Stimulated activated naive B cell treated with anti-CD40 and anti-IgM and Interleukin-4, amounts not matched to agents 10 μg/mL and 1 μg/mL and 100 μg/mL, for 72 hours (primary cell): ENCODE measurements at regions not wholly inside any gene's neighbourhood (a gene's known extent, or its start where the extent isn't known, plus 50 kb on each side); places are given as distances from the start of the nearest gene placed in this dataset.

ENCODE experiments used
- ATAC-seq, 2 donors: fragments of 150-1000 bp; cut with Tn5 transposase; replicated peaks; 2 replicates each; pipeline ENCODE4 v1.10.0; 2021; ENCODE audit warnings: moderate library complexity in 1 of 2
- DNase-seq: peaks from one replicate; pipeline ENCODE4 v3.0.0; 2021
- H3K27ac Mint-ChIP-seq: one replicate; pipeline ENCODE4 v1.8.0; 2022; ENCODE audit warnings: mild to moderate bottlenecking, mixed read lengths
- H3K27me3 Mint-ChIP-seq, 2 donors: one replicate each; pipeline ENCODE4 v1.8.0; 2022; ENCODE audit warnings: mixed read lengths in 2 of 2
- H3K36me3 Mint-ChIP-seq, 2 donors: one replicate each; pipeline ENCODE4 v1.8.0; 2022; ENCODE audit warnings: mixed read lengths in 2 of 2, mild to moderate bottlenecking in 1 of 2
- H3K4me1 Mint-ChIP-seq, 2 donors: one replicate each; pipeline ENCODE4 v1.8.0; 2022; ENCODE audit warnings: mixed read lengths in 2 of 2, mild to moderate bottlenecking in 1 of 2
- H3K4me3 Mint-ChIP-seq, 2 donors: one replicate each; pipeline ENCODE4 v1.8.0; 2022; ENCODE audit warnings: mild to moderate bottlenecking in 2 of 2, mixed read lengths in 2 of 2, moderate library complexity in 1 of 2
- H3K9me3 Mint-ChIP-seq, 2 donors: one replicate each; pipeline ENCODE4 v1.8.0; 2022; ENCODE audit warnings: mixed read lengths in 2 of 2, mild to moderate bottlenecking in 1 of 2

- DNase-seq (no peak), ATAC-seq (no peak)
- Mint-ChIP-seq H3K27ac (no peak overlapping the region), H3K36me3 (peaks cover 6 to 7% of the 10 kb centered on the region in 2 donors), H3K4me1 (no peaks in the 10 kb centered on the region), H3K4me3 (no peak overlapping the region), H3K9me3 (peaks cover 0 to 6% of the 10 kb centered on the region in 2 donors), H3K27me3 (peaks cover 0 to 6% of the 10 kb centered on the region in 2 donors)
Measured at GRCh38 chr9:78791779-78792178, 494.9 kb downstream of the PSAT1 start.

GRCh38 chr9:78792745-78793144 is 495.8 kb downstream of the PSAT1 start:
- DNase-seq (no peak), ATAC-seq (no peak)
- H3K36me3 Mint-ChIP-seq = peaks cover 6 to 7% of the 10 kb centered on the region in 2 donors
- no peak overlapping the region for H3K4me3 Mint-ChIP-seq
- H3K4me1 Mint-ChIP-seq = no peaks in the 10 kb centered on the region
- peaks cover 0 to 6% of the 10 kb centered on the region in 2 donors for H3K27me3 Mint-ChIP-seq
- no peak overlapping the region for H3K27ac Mint-ChIP-seq
- H3K9me3 Mint-ChIP-seq = peaks cover 0 to 6% of the 10 kb centered on the region in 2 donors

DNA sequence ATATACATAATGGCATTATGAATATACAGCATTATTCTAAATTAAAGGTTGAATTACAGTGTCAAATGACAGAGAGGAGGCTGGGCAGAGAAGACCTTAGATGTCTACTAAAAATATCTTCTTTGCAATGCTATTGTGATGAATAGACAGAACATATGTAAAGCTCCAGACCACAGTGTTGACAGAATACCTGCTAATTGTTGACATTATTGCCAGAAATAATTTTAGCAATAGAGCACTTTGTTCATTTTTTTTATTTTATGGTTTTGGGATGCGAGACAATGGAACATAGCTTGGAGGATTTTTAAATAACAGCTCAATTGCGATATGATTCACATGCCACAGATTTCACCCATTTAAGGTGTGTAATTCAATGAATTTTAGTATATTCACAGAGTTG is 508.8 kb downstream of the PSAT1 start:
- Mint-ChIP-seq H3K4me3 (no peak overlapping the region), H3K4me1 (peaks cover 20 to 34% of the 10 kb centered on the region in 2 donors), H3K36me3 (no peaks in the 10 kb centered on the region), H3K27me3 (no peaks in the 10 kb centered on the region), H3K9me3 (peaks cover 1 to 10% of the 10 kb centered on the region in 2 donors), H3K27ac (no peak overlapping the region)
- DNase-seq = no peak
- ATAC-seq = no peak

DNA sequence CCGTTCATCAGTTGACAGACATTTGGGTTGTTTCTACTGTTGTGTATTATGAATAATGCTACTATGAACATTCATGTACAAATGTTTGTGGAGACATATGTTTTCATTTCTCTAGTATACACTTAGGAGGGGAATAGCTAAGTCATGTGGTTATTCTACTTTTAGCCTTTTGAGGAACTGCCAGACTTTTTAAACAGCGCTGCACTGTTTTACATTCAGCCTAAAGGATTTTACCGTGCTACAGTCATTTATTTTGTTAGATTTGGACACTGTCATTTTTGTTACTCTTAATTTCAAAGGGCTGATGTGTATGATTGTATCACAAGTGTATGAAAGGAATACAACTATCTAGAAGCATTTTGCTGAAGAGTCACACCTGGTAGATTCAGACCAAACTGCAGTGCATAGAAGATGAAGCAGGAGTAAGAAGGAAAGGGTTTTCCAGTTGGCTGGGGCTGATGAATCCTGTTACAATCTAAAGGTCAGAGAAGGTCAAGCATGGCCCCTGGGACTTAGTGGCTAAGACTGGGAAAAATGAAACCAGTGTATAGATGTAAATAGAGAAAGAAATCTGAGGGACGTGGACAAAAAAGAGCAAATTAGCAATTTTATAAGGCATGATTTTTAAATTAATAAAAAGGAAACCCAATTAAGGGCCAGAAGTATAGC is 509.7 kb downstream of the PSAT1 start:
- H3K27me3 Mint-ChIP-seq = no peaks in the 10 kb centered on the region
- H3K4me3 Mint-ChIP-seq = peak overlapping the region; percentile 49 to 53
- peaks cover 20 to 34% of the 10 kb centered on the region in 2 donors for H3K4me1 Mint-ChIP-seq
- H3K27ac Mint-ChIP-seq = peak overlapping the region; percentile 21
- no peaks in the 10 kb centered on the region for H3K36me3 Mint-ChIP-seq
- DNase-seq = no peak
- peak; percentile 73 to 74 for ATAC-seq
- peaks cover 1 to 10% of the 10 kb centered on the region in 2 donors for H3K9me3 Mint-ChIP-seq

DNA sequence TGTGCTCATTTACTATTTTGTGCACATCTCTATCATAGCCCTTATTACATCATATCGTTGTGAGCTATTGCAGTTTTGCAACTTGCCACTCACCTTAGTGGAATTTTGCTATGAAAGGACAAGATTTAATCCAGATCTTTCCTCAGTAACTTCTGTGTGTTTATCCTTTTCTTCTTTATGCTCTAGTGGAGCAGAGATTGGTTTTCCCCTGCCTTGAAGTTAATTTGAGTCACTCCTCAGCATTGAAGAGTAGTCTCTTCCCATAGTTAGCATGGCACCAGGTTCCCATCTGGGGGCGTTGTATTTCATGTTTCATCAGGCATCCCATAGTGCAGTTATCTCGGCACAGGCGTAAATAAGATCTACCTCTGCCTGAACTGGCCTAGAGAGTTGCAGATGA is 510.4 kb downstream of the PSAT1 start:
- Mint-ChIP-seq H3K9me3 (peaks cover 1 to 10% of the 10 kb centered on the region in 2 donors), H3K4me1 (peaks cover 20 to 34% of the 10 kb centered on the region in 2 donors), H3K27ac (no peak overlapping the region), H3K27me3 (no peaks in the 10 kb centered on the region), H3K36me3 (no peaks in the 10 kb centered on the region), H3K4me3 (peak overlapping the region in 1 of 2 donors; percentile 8)
- ATAC-seq = peak; percentile 49 to 62
- DNase-seq = no peak

DNA sequence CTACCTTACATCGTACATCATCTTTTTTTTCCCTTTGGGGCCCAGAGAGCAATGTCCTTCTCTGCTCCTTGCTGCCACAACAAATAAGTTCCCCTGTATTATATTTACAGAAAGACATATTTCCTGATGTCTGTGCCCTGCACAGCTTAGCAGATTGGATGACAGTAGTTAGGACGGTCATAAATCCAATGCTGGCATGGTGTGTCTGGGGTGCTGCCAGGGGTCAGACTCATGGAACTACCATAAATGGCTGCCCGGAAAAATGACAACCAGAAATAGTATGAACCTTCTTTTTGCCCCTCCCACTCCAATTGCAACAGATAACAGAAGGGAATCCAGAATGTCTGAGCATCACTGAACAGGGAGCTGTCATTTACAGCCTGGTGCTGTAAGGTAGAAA is 511.1 kb downstream of the PSAT1 start:
- ATAC-seq (no peak), DNase-seq (no peak)
- no peaks in the 10 kb centered on the region for H3K36me3 Mint-ChIP-seq
- peaks cover 1 to 10% of the 10 kb centered on the region in 2 donors for H3K9me3 Mint-ChIP-seq
- H3K4me3 Mint-ChIP-seq = no peak overlapping the region
- no peak overlapping the region for H3K27ac Mint-ChIP-seq
- peaks cover 20 to 34% of the 10 kb centered on the region in 2 donors for H3K4me1 Mint-ChIP-seq
- H3K27me3 Mint-ChIP-seq = no peaks in the 10 kb centered on the region

DNA sequence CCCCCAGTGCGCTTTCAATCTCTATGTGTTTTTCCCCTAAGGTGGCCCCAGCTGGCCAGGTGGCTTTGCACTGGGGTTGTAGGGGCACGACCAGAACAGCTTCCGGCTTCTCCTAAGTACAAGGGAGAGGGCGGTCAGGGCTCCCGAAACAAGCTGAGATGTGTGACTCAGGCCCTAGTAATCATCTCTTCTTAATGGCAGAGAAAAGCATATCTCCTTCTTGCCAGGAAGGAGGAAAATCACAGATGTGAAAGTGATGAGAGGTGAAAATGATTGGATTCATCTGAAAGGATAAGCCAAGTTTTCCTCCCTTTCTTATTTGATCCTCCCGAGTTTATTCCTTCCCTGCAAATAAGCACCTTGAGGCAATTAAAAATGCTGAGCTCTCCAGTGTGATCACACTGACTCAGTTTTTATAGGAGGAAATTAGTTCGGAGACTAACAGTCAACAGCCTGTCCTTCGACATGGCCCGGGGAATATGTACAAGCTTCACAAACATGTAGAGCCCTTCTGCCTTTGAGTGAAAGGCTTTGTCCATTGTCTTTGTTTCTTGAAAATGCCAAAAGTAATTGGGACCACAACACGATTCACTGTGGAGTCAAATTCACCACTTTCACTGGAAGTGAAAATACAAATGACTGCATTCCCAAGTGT is 514.8 kb downstream of the PSAT1 start:
- peak overlapping the region; percentile 77 for H3K27ac Mint-ChIP-seq
- H3K4me1 Mint-ChIP-seq = peaks cover 15 to 22% of the 10 kb centered on the region in 2 donors
- no peaks in the 10 kb centered on the region for H3K36me3 Mint-ChIP-seq
- peaks cover 4 to 6% of the 10 kb centered on the region in 2 donors for H3K9me3 Mint-ChIP-seq
- no peak overlapping the region for H3K4me3 Mint-ChIP-seq
- no peak for DNase-seq
- no peak for ATAC-seq
- no peaks in the 10 kb centered on the region for H3K27me3 Mint-ChIP-seq

DNA sequence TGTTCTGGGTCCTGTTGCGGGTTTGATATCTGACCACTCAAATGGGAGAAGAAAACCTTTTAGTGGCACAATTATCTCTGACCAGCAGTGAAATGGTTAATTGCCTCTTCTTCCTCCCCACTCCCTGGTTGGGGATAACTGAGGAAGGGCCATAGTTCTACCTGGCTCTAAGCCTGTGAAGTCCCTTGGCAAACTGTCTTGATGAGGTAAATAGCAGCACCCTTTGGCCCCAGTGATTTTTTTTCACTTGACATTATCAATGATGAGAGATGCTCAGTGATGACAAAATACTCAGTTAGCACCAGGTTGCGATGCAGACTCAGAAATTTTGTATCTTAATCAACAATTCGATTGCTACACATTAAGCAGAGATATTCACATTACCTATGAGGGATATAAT is 515.7 kb downstream of the PSAT1 start:
- no peak overlapping the region for H3K27ac Mint-ChIP-seq
- H3K4me3 Mint-ChIP-seq = no peak overlapping the region
- DNase-seq (no peak), ATAC-seq (no peak)
- no peaks in the 10 kb centered on the region for H3K27me3 Mint-ChIP-seq
- H3K4me1 Mint-ChIP-seq = peaks cover 9 to 13% of the 10 kb centered on the region in 2 donors
- H3K36me3 Mint-ChIP-seq = no peaks in the 10 kb centered on the region
- peaks cover 4 to 6% of the 10 kb centered on the region in 2 donors for H3K9me3 Mint-ChIP-seq

DNA sequence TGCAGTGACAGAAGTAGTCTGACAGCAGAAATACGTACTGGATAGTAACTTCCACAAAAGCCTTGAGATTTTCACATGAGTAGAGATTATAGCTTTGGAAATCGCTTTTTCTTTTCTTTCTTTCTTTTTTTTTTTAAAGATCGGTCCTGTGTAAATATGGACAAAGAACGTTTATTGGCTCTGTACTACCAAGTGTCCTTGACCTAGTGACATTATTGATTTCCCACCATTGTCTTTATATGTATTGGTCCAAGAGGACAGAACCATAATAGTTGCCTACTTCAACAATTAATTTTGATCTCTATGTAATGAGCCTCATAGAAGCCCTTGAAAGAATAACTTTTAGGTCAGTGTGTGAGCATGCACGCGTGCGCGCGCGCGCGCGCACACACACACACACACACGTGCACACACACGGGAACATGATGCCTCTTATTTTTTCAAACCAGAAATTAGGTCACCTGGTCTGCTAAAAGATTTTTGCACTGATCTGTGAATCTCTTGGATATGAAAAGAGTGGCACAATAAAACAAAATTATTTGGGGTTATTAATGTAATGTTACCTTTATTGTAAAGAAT is 516.8 kb downstream of the PSAT1 start:
- ATAC-seq = no peak
- Mint-ChIP-seq H3K9me3 (peaks cover 4% of the 10 kb centered on the region in 2 donors), H3K36me3 (no peaks in the 10 kb centered on the region), H3K4me3 (no peak overlapping the region), H3K27ac (no peak overlapping the region), H3K4me1 (peaks cover 3% of the 10 kb centered on the region in 2 donors), H3K27me3 (no peaks in the 10 kb centered on the region)
- no peak for DNase-seq

DNA sequence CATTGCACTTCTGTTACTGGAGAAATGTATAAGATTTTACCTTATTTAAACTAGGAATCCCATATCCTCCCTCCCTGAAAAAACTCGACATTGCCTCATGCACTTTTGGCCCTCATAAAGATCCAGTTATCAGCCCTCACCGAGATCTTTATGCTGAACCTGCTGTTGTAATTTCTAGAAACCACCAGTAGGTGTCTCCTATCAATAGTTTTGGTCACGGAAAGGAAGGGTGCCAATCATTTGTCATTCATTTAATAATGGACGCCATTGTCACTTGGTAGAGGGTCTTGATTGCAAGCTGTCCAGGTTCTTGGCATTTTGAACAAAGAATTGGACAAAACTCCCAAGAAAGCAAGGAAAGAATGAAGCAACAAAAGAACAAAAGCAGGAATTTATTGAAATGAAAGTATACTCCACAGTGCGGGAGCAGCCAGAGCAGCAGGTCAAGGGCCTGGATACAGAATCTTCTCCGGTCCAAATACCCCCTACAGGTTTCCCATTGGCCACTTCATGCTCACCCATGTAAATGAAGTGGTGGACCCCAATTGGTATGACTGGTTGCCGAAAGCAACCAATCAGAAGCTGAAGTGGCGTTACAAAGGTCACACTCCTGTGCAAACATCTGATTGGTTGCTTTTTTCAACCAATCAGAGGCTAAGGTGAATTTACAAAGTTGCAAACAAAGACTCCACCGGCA is 524.3 kb downstream of the PSAT1 start:
- Mint-ChIP-seq H3K27ac (no peak overlapping the region), H3K9me3 (peaks cover 0 to 2% of the 10 kb centered on the region in 2 donors), H3K36me3 (peaks cover 2 to 4% of the 10 kb centered on the region in 2 donors), H3K4me1 (peaks cover 4 to 10% of the 10 kb centered on the region in 2 donors), H3K27me3 (no peaks in the 10 kb centered on the region), H3K4me3 (peak overlapping the region; percentile 74 to 84)
- ATAC-seq (peak; percentile 79 to 82), DNase-seq (peak; percentile 8)

DNA sequence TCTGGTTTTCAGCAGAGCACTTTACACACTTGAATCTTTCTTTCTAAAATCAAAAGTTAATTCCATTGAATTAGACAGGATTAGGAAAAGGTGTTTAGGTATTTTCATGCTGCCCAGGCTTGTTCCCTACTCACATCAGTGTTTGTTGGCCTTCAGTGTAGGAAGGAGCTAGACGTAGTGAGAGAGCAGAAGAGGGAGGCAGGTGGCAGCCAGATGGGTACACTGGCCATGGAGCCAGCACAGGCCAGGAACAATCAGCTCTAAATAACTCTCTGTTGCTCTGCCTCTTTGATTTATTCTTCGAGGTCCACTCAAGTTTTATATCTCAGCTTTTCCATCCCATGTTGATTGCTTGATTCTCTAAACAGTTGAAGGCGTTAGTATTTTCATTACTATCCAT is 529.6 kb downstream of the PSAT1 start:
- Mint-ChIP-seq H3K4me1 (peaks cover 0 to 4% of the 10 kb centered on the region in 2 donors), H3K27ac (no peak overlapping the region), H3K36me3 (no peaks in the 10 kb centered on the region), H3K9me3 (no peaks in the 10 kb centered on the region), H3K27me3 (peaks cover 0 to 6% of the 10 kb centered on the region in 2 donors), H3K4me3 (no peak overlapping the region)
- DNase-seq (no peak), ATAC-seq (no peak)

GRCh38 chr9:78828521-78828920 is 531.6 kb downstream of the PSAT1 start:
- no peaks in the 10 kb centered on the region for H3K9me3 Mint-ChIP-seq
- no peaks in the 10 kb centered on the region for H3K4me1 Mint-ChIP-seq
- H3K27me3 Mint-ChIP-seq = peaks cover 0 to 6% of the 10 kb centered on the region in 2 donors
- H3K4me3 Mint-ChIP-seq = no peak overlapping the region
- DNase-seq = no peak
- H3K27ac Mint-ChIP-seq = no peak overlapping the region
- no peak for ATAC-seq
- H3K36me3 Mint-ChIP-seq = no peaks in the 10 kb centered on the region

DNA sequence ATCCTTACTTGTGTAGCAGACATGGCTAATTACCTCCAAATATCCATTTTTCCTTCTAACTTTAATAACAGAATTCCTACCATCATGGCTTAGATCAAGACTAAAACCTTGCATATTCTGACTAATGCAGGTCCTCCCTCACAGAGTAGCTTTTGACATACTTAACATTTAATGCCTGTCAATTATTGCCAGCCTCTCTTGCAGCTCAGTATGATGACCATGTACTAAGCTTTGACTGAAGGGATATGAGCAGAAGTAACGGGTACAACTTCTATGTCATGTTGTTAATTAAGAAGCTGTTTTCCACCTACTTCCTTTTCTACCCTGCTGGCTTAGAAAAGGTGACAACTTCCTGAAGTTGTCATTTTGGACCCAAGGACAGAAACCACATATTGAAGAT is 533.4 kb downstream of the PSAT1 start:
- H3K9me3 Mint-ChIP-seq = no peaks in the 10 kb centered on the region
- no peak overlapping the region for H3K27ac Mint-ChIP-seq
- no peak overlapping the region for H3K4me3 Mint-ChIP-seq
- H3K4me1 Mint-ChIP-seq = peaks cover 0 to 8% of the 10 kb centered on the region in 2 donors
- DNase-seq (no peak), ATAC-seq (peak; percentile 27 to 50)
- H3K36me3 Mint-ChIP-seq = no peaks in the 10 kb centered on the region
- H3K27me3 Mint-ChIP-seq = peaks cover 0 to 6% of the 10 kb centered on the region in 2 donors

- Mint-ChIP-seq H3K4me1 (peaks cover 0 to 12% of the 10 kb centered on the region in 2 donors), H3K36me3 (no peaks in the 10 kb centered on the region), H3K4me3 (no peak overlapping the region), H3K9me3 (no peaks in the 10 kb centered on the region), H3K27ac (no peak overlapping the region), H3K27me3 (peaks cover 0 to 6% of the 10 kb centered on the region in 2 donors)
- DNase-seq (no peak), ATAC-seq (no peak)
Measured at GRCh38 chr9:78831726-78832125, 534.8 kb downstream of the PSAT1 start.
